ENCODE measurements at regions not wholly inside any gene's neighbourhood (a gene's known extent, or its start where the extent isn't known, plus 50 kb on each side); places are given as distances from the start of the nearest gene placed in this dataset.

GRCh38 chr4:182089326-182089725 lies 153.9 kb upstream of the TENM3 start:
- TF ChIP-seq POLR2A (IDR thresholded peaks at IDR 0.05; ENCODE audit: borderline replicate concordance, extremely low read depth, insufficient read depth, insufficient read length), result no peak
- peak; percentile 35 to 67 (median 49); a peak in 5 of 6 replicates for TF ChIP-seq CTCF (IDR thresholded peaks at IDR 0.05 in 2 of 3, conservative IDR thresholded peaks at IDR 0.05 in 1 of 3; ENCODE audit: borderline replicate concordance in 1 of 3, insufficient read depth in 1 of 3, low read depth in 2 of 3, low read length in 2 of 3)
- peak; percentile 41 for TF ChIP-seq RAD21 (IDR thresholded peaks at IDR 0.05; ENCODE audit: low read depth)
- Histone ChIP-seq H3K36me3 (ENCODE audit: control insufficient read depth in 1 of 2, insufficient read depth in 2 of 2, low read length in 2 of 2) (no peaks in the 10 kb centered on the region), H3K79me2 (ENCODE audit: insufficient read depth, low read length) (no peaks in the 10 kb centered on the region), H3K9me3 (ENCODE audit: control insufficient read depth in 1 of 2, insufficient read depth in 1 of 2, low read depth in 1 of 2, low read length in 2 of 2) (no peaks in the 10 kb centered on the region), H3K4me1 (ENCODE audit: control insufficient read depth in 1 of 2, insufficient read depth in 2 of 2, low read length in 2 of 2) (no peaks in the 10 kb centered on the region), H3K27ac (ENCODE audit: low read depth, low read length) (no peak overlapping the region), H2AFZ (ENCODE audit: low read depth, low read length, poor library complexity, severe bottlenecking) (no peak overlapping the region), H3K9me2 (ENCODE audit: insufficient read depth) (no peaks in the 10 kb centered on the region), H3K9ac (ENCODE audit: low read length) (no peak overlapping the region), H3K4me3 (replicated peaks in 1 of 2; ENCODE audit: low read depth in 1 of 2, low read length in 2 of 2) (no peak overlapping the region), H3K27me3 (ENCODE audit: insufficient read depth, low read length) (0 out of 2 replicates have a peak, but pooled peaks cover 3% of the 10 kb centered on the region), H3K4me2 (ENCODE audit: low read length) (no peak overlapping the region), H4K20me1 (ENCODE audit: insufficient read depth) (no peaks in the 10 kb centered on the region)
- BruUV-seq (replicated peaks), result no TSS peak
- ATAC-seq (no peak), DNase-seq (ENCODE audit: low read depth, low spot score) (peak; percentile 2)
- intact Hi-C loops (cut with micrococcal nuclease), result loop anchor here (5.0 to 10.0 kb wide), 2 partner anchors 945 to 1262 kb away; no protein-coding TSS in a partner anchor
- ChIA-PET RAD21 (ENCODE audit: low non-redundant PET in 1 of 2, low total read pairs in 2 of 2, uncharacterized antibody in 2 of 2, unreplicated experiment in 2 of 2) (interaction anchor here in 1 of 2 experiments (0.6 kb wide), 1 partner anchor 130 kb away, joined by 3 read pairs; no protein-coding TSS in a partner anchor), POLR2A (no interaction called here), CTCF (interaction anchor here (0.6 to 1.2 kb wide), 7 partner anchors 9 to 787 kb away, joined by 3 to 4 read pairs (median 3); no protein-coding TSS in a partner anchor)

GRCh38 chr4:182090186-182090585 lies 153.0 kb upstream of the TENM3 start:
- no peaks in the 10 kb centered on the region for H4K20me1 ChIP-seq (ENCODE audit: insufficient read depth)
- CTCF ChIA-PET, result no interaction called here
- no peaks in the 10 kb centered on the region for H3K9me2 ChIP-seq (ENCODE audit: insufficient read depth)
- TF ChIP-seq YY1 (IDR thresholded peaks at IDR 0.05; ENCODE audit: extremely low read depth, insufficient replicate concordance, low read depth, low read length) (no peak), CTCF (IDR thresholded peaks at IDR 0.05 in 2 of 3, conservative IDR thresholded peaks at IDR 0.05 in 1 of 3; ENCODE audit: borderline replicate concordance in 1 of 3, insufficient read depth in 1 of 3, low read depth in 2 of 3, low read length in 2 of 3) (no peak), RAD21 (IDR thresholded peaks at IDR 0.05; ENCODE audit: low read depth) (no peak)
- H3K9me3 ChIP-seq (ENCODE audit: control insufficient read depth in 1 of 2, insufficient read depth in 1 of 2, low read depth in 1 of 2, low read length in 2 of 2), result no peaks in the 10 kb centered on the region
- no peaks in the 10 kb centered on the region for H3K36me3 ChIP-seq (ENCODE audit: control insufficient read depth in 1 of 2, insufficient read depth in 2 of 2, low read length in 2 of 2)
- POLR2A ChIA-PET, result no interaction called here
- DNase-seq (ENCODE audit: low read depth, low spot score) (no peak), ATAC-seq (no peak)
- no peak overlapping the region for H3K4me2 ChIP-seq (ENCODE audit: low read length)
- H3K27me3 ChIP-seq (ENCODE audit: insufficient read depth, low read length), result no peaks in the 10 kb centered on the region
- RAD21 ChIA-PET (ENCODE audit: low non-redundant PET in 1 of 2, low total read pairs in 2 of 2, uncharacterized antibody in 2 of 2, unreplicated experiment in 2 of 2), result no interaction called here
- BruUV-seq (replicated peaks), result no TSS peak
- no peak overlapping the region for H2AFZ ChIP-seq (ENCODE audit: low read depth, low read length, poor library complexity, severe bottlenecking)
- H3K9ac ChIP-seq (ENCODE audit: low read length), result no peak overlapping the region
- no peak overlapping the region for H3K4me3 ChIP-seq (replicated peaks in 1 of 2; ENCODE audit: low read depth in 1 of 2, low read length in 2 of 2)
- intact Hi-C loops (cut with micrococcal nuclease), result no loop called here
- no peaks in the 10 kb centered on the region for H3K4me1 ChIP-seq (ENCODE audit: control insufficient read depth in 1 of 2, insufficient read depth in 2 of 2, low read length in 2 of 2)
- H3K27ac ChIP-seq (ENCODE audit: low read depth, low read length), result no peak overlapping the region
- no peaks in the 10 kb centered on the region for H3K79me2 ChIP-seq (ENCODE audit: insufficient read depth, low read length)

Data from HCT116 (cell line).